SW480 (cell line): ENCODE measurements at regions not wholly inside any gene's neighbourhood (a gene's known extent, or its start where the extent isn't known, plus 50 kb on each side); places are given as distances from the start of the nearest gene placed in this dataset.

Experiments used
- DNase-seq: peaks from one replicate; pipeline ENCODE4 v3.0.0-alpha.2; 2016; ENCODE audit warnings: low spot score

GRCh38 chr3:160169139-160169976 lies 55.9 kb upstream of the C3orf80 start:
- DNase-seq, result peak; percentile 82

DNA sequence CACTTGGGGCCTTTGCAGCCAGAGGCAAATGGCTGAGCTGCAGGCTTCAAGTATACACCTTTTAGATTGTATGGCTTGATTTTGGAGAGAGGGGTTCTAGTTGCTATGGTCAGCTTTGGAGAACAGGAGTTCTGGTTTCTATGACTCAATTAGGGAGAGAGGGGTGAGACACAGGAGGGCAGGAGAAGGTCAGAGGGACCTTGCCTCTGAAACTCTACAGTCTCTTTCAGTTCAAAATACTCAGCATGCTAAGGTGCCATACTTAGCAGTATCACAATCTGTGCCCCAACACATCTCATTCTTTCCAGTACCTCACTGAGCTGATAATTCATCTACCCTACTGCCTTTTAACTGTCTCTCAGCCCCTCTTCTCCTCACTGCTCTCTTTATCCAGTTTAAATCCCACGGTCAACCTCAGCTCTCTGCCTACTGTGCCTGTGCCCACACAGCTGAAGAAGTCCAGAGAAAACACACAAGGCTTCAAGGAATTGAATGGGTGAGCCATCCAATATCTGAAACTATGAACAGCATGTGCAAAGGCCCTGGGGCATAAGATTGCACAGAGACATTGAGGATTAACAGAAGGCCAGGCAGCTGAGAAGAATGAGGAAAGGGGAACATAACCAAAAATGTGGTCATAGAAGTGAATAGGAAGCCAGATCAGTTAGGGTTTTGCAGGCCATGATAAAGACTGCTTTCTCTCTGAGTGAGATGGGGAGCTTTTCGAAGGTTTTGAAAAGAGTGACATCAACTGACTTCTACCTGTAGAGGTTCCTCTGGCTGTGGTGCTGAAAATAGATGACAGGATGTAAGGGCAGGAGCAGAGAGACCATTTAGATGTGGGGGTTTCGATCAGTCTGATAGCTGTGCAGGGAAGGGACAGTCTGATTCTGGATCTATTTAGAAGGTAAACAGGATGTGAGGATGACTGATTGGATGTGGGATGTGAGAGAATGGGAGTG lies 54.5 kb upstream of the C3orf80 start:
- DNase-seq, result no peak

DNA sequence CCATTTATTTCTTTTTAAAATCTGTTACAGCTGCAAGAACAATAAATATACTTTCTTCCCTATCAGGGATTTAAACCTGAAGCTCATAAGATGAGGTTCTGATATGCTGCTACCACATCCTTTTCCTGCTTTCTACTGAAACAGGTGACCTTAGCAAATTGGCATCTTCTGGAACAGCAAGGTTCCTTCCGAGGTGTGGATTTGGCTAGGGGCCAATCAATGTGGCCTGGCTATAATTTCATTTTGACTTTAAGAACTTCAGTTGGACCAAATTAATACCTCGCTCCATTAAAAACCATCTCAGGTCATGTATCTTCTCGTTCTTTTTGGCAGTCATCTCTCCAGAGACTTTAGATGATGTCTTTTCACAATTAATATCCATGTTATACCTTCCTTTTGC lies 53.4 kb upstream of the C3orf80 start:
- no peak for DNase-seq

GRCh38 chr3:160174621-160175020 lies 50.6 kb upstream of the C3orf80 start:
- DNase-seq, result no peak
